Adrenal gland (tissue), 9 donors: ENCODE measurements at regions not wholly inside any gene's neighbourhood (a gene's known extent, or its start where the extent isn't known, plus 50 kb on each side); places are given as distances from the start of the nearest gene placed in this dataset.

ENCODE experiments used
- DNase-seq, 7 donors: peaks; one replicate each; pipeline ENCODE4 v3.0.0-alpha.2; 2019 to 2020
- H3K27ac ChIP-seq, 5 donors: fragments of 200-600 bp; sonication (generic) in 4 of 5; 1 replicate in 3 of 5; 2 replicates in 2 of 5; pipeline versions ENCODE4 v1.5.1 to v1.8.0; 2016 to 2020; ENCODE audit warnings: mild to moderate bottlenecking in 1 of 5
- H3K27me3 ChIP-seq: fragments of 200-600 bp; 2 replicates; pipeline ENCODE4 v1.8.0; 2021
- H3K36me3 ChIP-seq, 2 donors: fragments of 200-600 bp; replicated peaks in 1 of 2; 1 replicate in 1 of 2; 2 replicates in 1 of 2; pipeline versions ENCODE4 v1.5.1 to v1.8.0; 2018 to 2022
- H3K4me1 ChIP-seq, 2 donors: fragments of 200-600 bp; replicated peaks in 1 of 2; 1 replicate in 1 of 2; 2 replicates in 1 of 2; pipeline versions ENCODE4 v1.5.1 to v1.8.0; 2018 to 2021
- H3K4me3 ChIP-seq, 4 donors: fragments of 200-600 bp; sonication (generic) in 3 of 4; one replicate each; pipeline ENCODE4 v1.5.1; 2016 to 2018
- H3K9me3 ChIP-seq, 3 donors: fragments of 200-600 bp; sonication (generic) in 1 of 3; replicated peaks in 1 of 3; 1 replicate in 2 of 3; 2 replicates in 1 of 3; pipeline versions ENCODE4 v1.5.1 to v1.8.0; 2016 to 2021
- CTCF ChIP-seq, 6 experiments: fragments of 450-650 bp in 4 of 6; fragments of 200-600 bp in 2 of 6; sonication (generic) in 1 of 6; IDR thresholded peaks; 1 replicate in 5 of 6; 2 replicates in 1 of 6; pipeline versions ENCODE4 v1.5.1 to v1.8.0; 2016 to 2021; ENCODE audit warnings: antibody characterized with exemption in 6 of 6, mild to moderate bottlenecking in 2 of 6, moderate library complexity in 1 of 6
- POLR2A ChIP-seq, 2 donors: fragments of 450-650 bp; IDR thresholded peaks; one replicate each; pipeline ENCODE4 v1.6.1; 2017; ENCODE audit warnings: antibody characterized with exemption in 2 of 2, mild to moderate bottlenecking in 2 of 2, moderate library complexity in 1 of 2
- WGBS, 4 donors: extraction: QIAGEN DNeasy Blood & Tissue Kit in 2 of 4; methylation state at CpG; one replicate each; pipeline versions ENCODE4 v1.1.5 to v1.1.7; 2013 to 2017; 5-methylcytosine and 5-hydroxymethylcytosine counted together
- intact Hi-C, 2 donors: fragments of 100-400 bp; cut with DNase I; formaldehyde crosslinking; loops; one replicate each; pipeline versions ENCODE4 v1.14.1 to v1.15.0; 2022 to 2023
- donor health status: healthy with polysubstance abuse.
- donor health status: Bipolar disorder and iron deficiency.
- donor health status: DM: yes; HTN: yes; CAD: no.
- donor health status: DM: no; HTN: no; CAD: no.
- donor health status: DM: no; HTN: no; CAD: no.

GRCh38 chr12:111310076-111310870 lies 58.6 kb downstream of the PHETA1 start:
- H3K4me3 ChIP-seq, result no peak overlapping the region
- intact Hi-C loops, result loop anchor here (5.0 to 10.0 kb wide), 4 partner anchors 288 to 418 kb away; no protein-coding TSS in a partner anchor
- no peaks in the 10 kb centered on the region for H3K4me1 ChIP-seq
- H3K9me3 ChIP-seq, result peaks cover 0 to 5% (median 0%) of the 10 kb centered on the region in 3 donors
- DNase-seq, result no peak
- 66 to 73% (median 68%) methylated on average over 9 to 37 of the region's 37 CpGs for WGBS, 4 donors
- TF ChIP-seq CTCF (IDR thresholded peaks at IDR 0.05) (no peak), POLR2A (IDR thresholded peaks at IDR 0.05) (no peak)
- H3K36me3 ChIP-seq, result no peaks in the 10 kb centered on the region
- no peak overlapping the region for H3K27ac ChIP-seq
- H3K27me3 ChIP-seq, result peaks cover 10% of the 10 kb centered on the region

GRCh38 chr12:111309584-111309983 lies 59.3 kb downstream of the PHETA1 start:
- WGBS, 4 donors, result 47 to 66% (median 50%) methylated on average over 3 of the region's 3 CpGs
- TF ChIP-seq POLR2A (IDR thresholded peaks at IDR 0.05), result no peak
- TF ChIP-seq CTCF (IDR thresholded peaks at IDR 0.05), result no peak
- intact Hi-C loops, result no loop called here

DNA sequence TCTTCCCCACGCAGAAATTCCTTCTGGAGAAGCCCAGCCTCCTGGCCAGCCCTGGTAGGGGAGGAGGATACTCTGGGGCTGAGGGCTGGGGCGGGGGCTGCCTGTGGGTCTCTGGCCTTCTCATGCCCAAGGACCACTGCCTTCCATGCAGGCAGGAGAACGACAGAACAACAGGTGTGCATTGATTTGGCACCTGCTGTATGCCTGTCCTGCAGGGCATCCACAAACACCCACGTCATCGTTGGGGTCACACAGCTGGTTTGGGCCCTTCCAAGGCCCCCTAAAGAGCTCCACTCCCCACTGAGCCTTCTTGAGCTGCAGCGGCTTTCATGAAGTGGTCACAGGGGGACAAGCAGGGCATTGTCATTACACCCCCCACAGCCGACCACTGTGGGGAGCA lies 60.4 kb downstream of the PHETA1 start:
- no peak for DNase-seq
- H3K4me3 ChIP-seq, result no peak overlapping the region
- no peak overlapping the region for H3K27ac ChIP-seq
- no peaks in the 10 kb centered on the region for H3K36me3 ChIP-seq
- WGBS, 4 donors, result 72 to 80% (median 75%) methylated on average over 5 to 7 of the region's 7 CpGs
- H3K4me1 ChIP-seq, result no peaks in the 10 kb centered on the region
- peaks cover 10% of the 10 kb centered on the region for H3K27me3 ChIP-seq
- intact Hi-C loops, result no loop called here
- no peak for TF ChIP-seq CTCF (IDR thresholded peaks at IDR 0.05)
- TF ChIP-seq POLR2A (IDR thresholded peaks at IDR 0.05), result no peak
- H3K9me3 ChIP-seq, result peaks cover 0 to 18% (median 0%) of the 10 kb centered on the region in 3 donors

More at GRCh38 chr12:111309584-111309983, 59.3 kb downstream of the PHETA1 start:
- peaks cover 0 to 12% (median 0%) of the 10 kb centered on the region in 3 donors for H3K9me3 ChIP-seq
- H3K4me1 ChIP-seq, result no peaks in the 10 kb centered on the region
- no peak overlapping the region for H3K27ac ChIP-seq
- peaks cover 10% of the 10 kb centered on the region for H3K27me3 ChIP-seq
- no peak overlapping the region for H3K4me3 ChIP-seq
- no peak for DNase-seq
- no peaks in the 10 kb centered on the region for H3K36me3 ChIP-seq

- intact Hi-C loops, result no loop called here
- H3K4me1 ChIP-seq, result no peaks in the 10 kb centered on the region
- no peak for DNase-seq
- no peak overlapping the region for H3K27ac ChIP-seq
- 48 to 89% (median 57%) methylated on average over 1 to 3 of the region's 3 CpGs for WGBS, 4 donors
- no peaks in the 10 kb centered on the region for H3K36me3 ChIP-seq
- TF ChIP-seq POLR2A (IDR thresholded peaks at IDR 0.05) (no peak), CTCF (IDR thresholded peaks at IDR 0.05) (peak in 4 of 6 experiments; percentile 39 to 54 (median 43))
- no peaks in the 10 kb centered on the region for H3K27me3 ChIP-seq
- H3K4me3 ChIP-seq, result no peak overlapping the region
- peaks cover 0 to 18% (median 0%) of the 10 kb centered on the region in 3 donors for H3K9me3 ChIP-seq
These were observed 64.2 kb downstream of the PHETA1 start for GRCh38 chr12:111304642-111305071.
